GM10266 (cell line): ENCODE measurements at regions not wholly inside any gene's neighbourhood (a gene's known extent, or its start where the extent isn't known, plus 50 kb on each side); places are given as distances from the start of the nearest gene placed in this dataset.

Experiments
- DNase-seq: peaks from one replicate; pipeline ENCODE4 v3.0.0; 2012; ENCODE audit errors: extremely low spot score
- CTCF ChIP-seq: IDR thresholded peaks from 2 replicates; pipeline ENCODE4 v1.5.1; 2012; ENCODE audit warnings: mild to moderate bottlenecking, low read depth; ENCODE audit not compliant: control insufficient read depth, insufficient read depth; ENCODE audit errors: missing control alignments

GRCh38 chr3:25903371-25904129 lies 113.7 kb downstream of the OXSM start:
- DNase-seq, result no peak
- TF ChIP-seq CTCF, result no peak

- DNase-seq, result no peak
- peak; percentile 20 for TF ChIP-seq CTCF
Measured at GRCh38 chr3:25904206-25904605, 114.3 kb downstream of the OXSM start.

GRCh38 chr3:25906132-25906906 lies 116.4 kb downstream of the OXSM start:
- DNase-seq, result no peak
- TF ChIP-seq CTCF, result no peak

- no peak for TF ChIP-seq CTCF
- DNase-seq, result no peak
Measured at GRCh38 chr3:25907081-25907480, 117.2 kb downstream of the OXSM start.

- no peak for DNase-seq
- no peak for TF ChIP-seq CTCF
Measured at GRCh38 chr3:25910105-25910504, 120.2 kb downstream of the OXSM start.

GRCh38 chr3:25910997-25911396 lies 121.1 kb downstream of the OXSM start:
- peak; percentile 19 for DNase-seq
- TF ChIP-seq CTCF, result peak; percentile 68

GRCh38 chr3:25911525-25912295 lies 121.8 kb downstream of the OXSM start:
- TF ChIP-seq CTCF, result no peak
- DNase-seq, result no peak
